Stimulated activated CD4-positive, alpha-beta T cell treated with anti-CD3 and anti-CD28 coated beads, Interleukin-1b, Interleukin-23, amount 100 ng/mL, for 1 hour (primary cell): ENCODE measurements at regions not wholly inside any gene's neighbourhood (a gene's known extent, or its start where the extent isn't known, plus 50 kb on each side); places are given as distances from the start of the nearest gene placed in this dataset.
"Not testable (repeated sequence)": the region's sequence is repeated elsewhere in the genome, so short reads cannot be mapped to it uniquely, and the experiment has no call there.

Source experiments
- DNase-seq, 2 donors: peaks; one replicate each; pipeline ENCODE4 v3.0.0-alpha.2; 2020; ENCODE audit warnings: low read depth in 2 of 2

GRCh38 chr3:193803288-193803687 lies 210.3 kb downstream of the OPA1 start:
- no peak for DNase-seq

DNA sequence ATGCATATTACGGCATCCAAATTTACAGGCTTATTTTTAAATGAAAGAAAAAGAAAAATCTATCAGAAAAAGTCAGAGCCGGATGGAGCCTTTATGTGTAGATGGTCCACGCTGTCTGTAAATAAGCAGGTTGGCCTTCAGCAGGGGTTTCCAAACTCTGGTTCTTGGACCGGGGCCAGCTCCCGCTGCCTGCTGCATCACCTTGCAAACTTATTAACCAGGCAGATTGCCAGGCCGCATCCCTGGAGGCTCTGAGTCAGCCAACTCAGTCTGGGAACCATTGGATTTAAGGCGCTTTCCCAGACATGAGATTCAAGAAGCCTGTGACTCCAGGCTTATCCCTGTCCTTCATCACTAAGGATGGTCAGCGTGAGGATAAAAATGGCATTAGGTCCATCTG lies 212.4 kb downstream of the OPA1 start:
- DNase-seq: no peak

DNA sequence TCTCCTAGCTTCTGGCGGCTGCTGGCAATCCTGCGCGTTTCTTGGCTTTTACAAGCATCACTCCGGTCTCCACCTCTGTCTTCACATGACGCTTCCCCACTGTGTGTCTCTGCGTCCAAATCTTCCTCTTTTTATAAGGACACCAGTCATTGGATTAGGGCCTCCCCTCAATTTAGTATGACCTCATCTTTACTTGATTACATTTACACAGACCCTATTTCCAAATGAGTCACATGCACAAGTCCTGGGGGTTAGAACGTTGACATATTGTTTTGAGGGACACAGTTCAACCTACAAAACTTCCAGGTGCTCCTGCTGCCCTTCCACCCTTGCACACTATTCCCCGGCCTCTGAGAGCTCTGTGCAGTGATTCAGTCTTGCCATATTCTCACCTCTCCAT lies 215.3 kb downstream of the OPA1 start:
- no peak for DNase-seq

DNA sequence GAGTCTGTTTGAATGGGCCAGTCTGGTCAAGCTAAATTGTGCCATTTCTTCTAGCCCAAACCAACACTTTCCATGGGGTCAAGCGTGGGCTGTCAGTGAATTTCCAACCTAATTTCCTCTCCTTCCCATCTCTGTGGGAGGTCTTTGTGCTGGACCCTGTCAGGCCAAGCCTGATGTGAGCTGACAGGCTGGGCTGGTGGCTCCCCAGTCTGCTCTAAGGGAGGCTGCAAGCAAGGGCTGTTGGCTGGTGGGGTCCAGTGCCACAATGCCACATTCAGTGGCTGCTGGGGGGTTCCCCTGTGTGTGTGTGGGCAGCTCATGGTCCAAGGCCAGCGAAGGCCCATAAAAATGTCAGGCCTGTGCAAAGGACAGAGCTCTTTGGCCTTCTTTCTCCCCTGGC lies 216.1 kb downstream of the OPA1 start:
- DNase-seq: no peak

- DNase-seq: no peak
Measured at GRCh38 chr3:193812078-193812725, 219.2 kb downstream of the OPA1 start.

- DNase-seq: no peak
Measured at GRCh38 chr3:193812791-193813500, 219.9 kb downstream of the OPA1 start.

- DNase-seq: no peak
Measured at GRCh38 chr3:193813501-193813830, 220.5 kb downstream of the OPA1 start.

DNA sequence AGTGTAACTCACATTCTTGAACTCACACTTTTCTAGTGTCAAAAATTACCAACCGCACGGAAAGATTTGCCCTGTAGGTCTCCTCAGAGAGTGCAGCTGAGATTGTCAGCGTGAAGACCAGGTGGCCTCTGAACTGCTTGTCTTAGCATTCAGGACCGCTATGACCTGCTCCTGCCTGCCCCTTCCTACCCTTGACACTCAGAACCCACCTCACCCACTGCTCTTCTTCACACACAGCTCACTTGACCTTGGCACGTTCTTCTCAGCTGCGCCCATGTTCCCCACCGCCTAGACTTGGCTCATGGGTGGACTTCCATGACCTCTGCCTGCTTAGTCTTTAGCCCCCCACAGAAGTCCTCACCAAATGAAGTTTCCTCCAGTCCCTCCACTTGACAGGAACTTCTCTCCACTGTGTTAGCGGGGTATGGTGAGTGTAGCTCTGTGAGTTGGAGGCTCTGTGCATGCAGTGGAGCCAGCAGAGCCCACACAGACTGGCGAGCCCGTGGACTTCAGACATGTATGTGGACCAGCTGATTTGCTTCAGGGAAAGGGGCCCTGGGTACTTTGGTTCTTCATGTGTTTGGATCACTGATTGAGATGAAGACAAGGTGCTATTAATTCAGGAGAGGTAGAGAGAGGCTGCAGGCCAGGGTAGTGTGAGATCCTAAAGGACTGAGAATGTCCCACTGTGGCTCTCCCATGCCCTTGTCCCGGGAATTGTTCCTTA lies 221.3 kb downstream of the OPA1 start:
- DNase-seq: no peak

DNA sequence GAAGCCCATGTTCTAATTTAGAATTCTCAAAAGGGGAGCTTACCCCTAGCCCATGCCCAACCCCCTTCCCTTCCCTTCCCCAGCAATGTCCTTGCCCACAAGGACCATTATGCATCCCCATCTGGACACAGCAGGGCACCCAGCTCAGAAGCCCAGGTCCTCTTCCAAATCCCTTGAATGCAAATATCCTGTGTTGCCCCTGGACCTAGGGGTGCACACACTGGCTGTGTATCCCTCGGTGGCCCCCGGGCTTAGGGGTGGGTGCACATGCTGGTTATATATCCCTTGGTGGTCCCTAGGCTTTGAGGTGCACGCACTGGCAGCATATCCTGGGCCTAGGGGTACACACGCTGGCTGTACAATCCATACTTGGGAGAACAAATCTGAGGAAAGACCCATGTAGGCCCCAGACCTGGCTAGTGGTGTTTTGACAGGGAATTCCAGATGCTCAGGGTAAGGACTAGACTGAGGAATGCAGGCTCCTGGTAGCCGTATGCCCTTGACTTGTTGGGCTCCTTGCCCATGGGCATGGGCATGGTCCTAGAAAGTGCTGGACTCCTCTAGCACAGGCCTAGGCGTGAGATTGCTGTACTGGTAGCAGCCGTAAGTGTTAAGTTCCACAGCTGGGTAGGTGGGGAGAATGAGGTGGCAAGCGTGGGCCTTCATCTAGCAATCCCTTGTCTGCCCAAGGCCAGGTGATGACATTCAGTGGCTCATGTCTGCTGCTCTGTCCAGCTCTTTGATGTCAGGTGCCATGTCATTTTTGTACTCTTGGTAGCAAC lies 222.4 kb downstream of the OPA1 start:
- DNase-seq: no peak

DNA sequence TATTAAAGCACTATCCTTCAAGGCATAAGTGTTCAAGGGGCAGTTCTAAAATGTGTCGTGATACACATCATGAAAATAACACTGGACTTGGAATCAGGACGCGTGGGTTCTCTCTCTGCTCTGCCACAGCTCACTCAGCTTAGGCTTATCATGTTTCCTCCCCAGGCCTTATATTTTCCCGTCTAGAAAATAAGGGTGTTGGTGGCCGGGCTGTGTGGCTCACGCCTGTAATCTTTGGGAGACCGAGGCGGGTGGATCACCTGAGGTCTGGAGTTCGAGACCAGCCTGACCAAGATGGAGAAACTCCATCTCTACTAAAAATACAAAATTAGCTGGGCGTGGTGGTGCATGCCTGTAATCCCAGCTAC lies 223.0 kb downstream of the OPA1 start:
- no peak for DNase-seq

DNA sequence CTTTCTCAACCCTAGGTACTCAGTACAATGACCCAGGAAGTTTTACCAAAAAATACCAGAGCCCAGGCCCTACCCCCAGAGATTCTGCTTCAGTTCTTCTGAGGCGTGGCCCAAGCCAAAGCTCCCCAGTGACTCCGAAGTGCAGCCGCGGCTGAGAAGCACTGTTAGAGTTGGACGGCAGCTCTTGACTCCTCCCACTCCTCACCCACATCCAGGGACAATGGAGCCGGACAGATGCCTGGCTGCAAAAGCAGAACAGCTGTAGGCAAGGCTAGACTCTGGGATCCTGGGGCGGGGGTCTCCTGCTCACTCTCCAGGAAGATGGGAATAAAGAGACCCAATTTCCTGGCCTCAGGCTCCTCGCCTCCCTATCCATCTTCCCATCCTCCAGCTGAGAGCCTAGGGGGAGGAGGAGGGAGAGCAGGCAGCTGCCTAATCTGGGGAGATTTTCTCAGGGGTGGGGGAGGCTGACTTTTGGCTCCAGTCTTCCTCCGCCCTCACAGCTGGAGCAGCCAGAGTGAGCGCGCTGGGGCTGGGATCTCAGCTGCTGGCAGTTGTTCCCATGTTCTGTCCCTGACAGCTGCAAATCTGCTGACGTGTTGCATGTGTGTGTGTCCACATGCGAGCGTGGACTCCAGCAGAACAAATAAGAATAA lies 223.8 kb downstream of the OPA1 start:
- no peak for DNase-seq

GRCh38 chr3:193819117-193820010 lies 226.4 kb downstream of the OPA1 start:
- no peak for DNase-seq

DNA sequence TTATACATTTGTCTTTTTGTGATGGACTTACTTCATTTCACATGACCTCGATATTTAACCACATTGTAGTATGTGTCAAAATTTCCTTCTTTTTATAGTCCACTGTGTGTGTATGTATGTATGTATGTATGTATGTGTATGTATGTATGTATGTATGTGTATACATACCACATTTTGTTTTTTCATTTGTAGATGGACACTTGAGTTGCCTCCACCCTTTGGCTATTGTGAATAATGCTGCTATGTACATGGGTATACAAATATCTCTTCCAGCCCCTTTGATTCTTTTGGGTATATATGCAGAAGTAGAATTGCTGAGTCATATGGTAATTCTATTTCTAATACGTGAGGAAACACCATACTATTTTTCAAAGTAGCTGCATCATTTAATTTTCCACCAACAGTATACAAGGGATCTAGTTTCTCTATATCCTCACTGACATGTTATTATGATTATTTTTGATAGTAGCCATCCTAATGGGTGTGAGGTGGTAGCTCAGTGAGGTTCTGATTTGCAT lies 228.2 kb downstream of the OPA1 start:
- no peak for DNase-seq

GRCh38 chr3:193822492-193823212 lies 229.6 kb downstream of the OPA1 start:
- DNase-seq: no peak

- not testable (repeated sequence) for DNase-seq
Measured at GRCh38 chr3:193823213-193823605, 230.2 kb downstream of the OPA1 start.

DNA sequence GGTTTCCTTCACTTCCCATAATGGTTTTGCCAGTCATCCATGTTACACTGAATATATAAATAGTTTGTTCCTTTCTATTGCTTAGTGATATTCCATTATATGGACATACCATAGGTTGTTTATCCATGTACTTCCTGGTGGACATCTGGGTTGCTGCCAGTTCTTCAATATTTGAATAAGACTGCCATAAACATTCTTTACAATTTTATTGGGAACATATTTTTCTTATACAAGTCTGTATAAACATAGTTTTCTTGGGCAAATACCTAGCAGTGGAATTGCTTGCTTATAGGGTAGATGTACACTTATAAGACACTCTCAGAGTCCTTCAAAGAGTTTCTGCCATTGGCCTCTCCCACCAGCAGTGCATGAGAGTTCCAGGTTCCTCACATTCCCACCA lies 231.4 kb downstream of the OPA1 start:
- DNase-seq: no peak

- DNase-seq: no peak
Measured at GRCh38 chr3:193825617-193826016, 232.6 kb downstream of the OPA1 start.

- DNase-seq: no peak
Measured at GRCh38 chr3:193826159-193826795, 233.3 kb downstream of the OPA1 start.

DNA sequence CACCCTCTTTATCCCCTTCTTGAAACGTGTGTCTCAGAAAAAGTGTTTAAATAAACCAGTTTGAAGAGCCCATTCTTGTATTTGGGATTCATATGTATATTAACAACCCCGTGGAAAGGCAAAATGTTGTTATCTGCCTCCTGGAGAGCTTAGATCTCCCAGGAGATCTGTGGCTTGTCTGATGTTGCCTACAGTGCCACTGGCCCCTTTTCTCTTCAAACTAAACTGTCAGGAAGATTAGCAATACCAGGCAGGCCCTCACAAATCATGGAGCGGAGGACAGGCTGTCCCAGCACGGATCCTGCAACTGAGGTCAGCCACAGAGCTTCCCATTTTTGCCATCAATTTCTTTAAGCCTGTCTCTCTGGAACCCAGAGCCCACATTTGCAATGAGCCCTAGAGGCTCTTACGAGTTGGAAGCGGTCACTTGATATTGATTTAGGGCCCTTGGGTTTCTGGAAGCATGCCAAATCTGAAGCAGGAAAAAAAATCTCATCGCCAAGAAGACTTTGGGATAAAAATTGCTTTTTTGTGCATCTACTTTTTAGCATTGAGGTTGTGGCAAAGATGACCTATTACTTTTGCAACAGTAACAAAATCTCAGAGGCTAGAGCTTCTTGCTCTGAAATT lies 234.1 kb downstream of the OPA1 start:
- no peak for DNase-seq
